ENCODE measurements at regions not wholly inside any gene's neighbourhood (a gene's known extent, or its start where the extent isn't known, plus 50 kb on each side); places are given as distances from the start of the nearest gene placed in this dataset.

DNA sequence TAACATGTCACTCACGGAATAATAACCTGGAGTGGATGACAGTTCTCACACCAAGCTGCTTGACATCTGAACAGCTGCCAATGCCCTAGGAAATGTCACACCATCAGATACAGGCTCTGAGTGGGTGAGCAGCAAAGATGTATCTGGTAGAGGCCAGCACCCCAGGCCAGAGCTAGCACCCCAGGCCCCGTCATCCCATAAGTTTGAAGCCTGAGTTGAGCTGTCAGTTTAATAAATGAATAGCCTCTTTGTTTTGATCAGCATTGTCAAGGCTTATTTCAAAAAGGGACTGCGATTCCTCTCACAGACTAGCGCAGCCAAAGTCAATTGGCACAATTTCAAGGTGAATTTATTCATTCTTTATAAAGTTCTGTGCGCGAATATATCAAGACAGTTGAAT lies 1327.1 kb downstream of the MAT2B start:
- Histone ChIP-seq H3K9ac (ENCODE audit: low read depth in 1 of 2, low read length in 2 of 2) (no peak overlapping the region), H3K27me3 (ENCODE audit: control insufficient read depth in 4 of 4, insufficient read depth in 4 of 4, low read length in 3 of 4) (no peaks in the 10 kb centered on the region), H3K4me3 (ENCODE audit: low read depth in 1 of 3, low read length in 3 of 3) (no peak overlapping the region), H3K27ac (ENCODE audit: low read depth in 1 of 2, low read length in 2 of 2) (no peak overlapping the region), H3K4me1 (ENCODE audit: control insufficient read depth in 4 of 4, insufficient read depth in 4 of 4, low read length in 3 of 4) (no peaks in the 10 kb centered on the region), H3K36me3 (ENCODE audit: control insufficient read depth in 4 of 4, insufficient read depth in 3 of 4, low read depth in 1 of 4, low read length in 3 of 4) (no peaks in the 10 kb centered on the region), H3K9me3 (ENCODE audit: control insufficient read depth in 4 of 4, low read length in 3 of 4) (no peaks in the 10 kb centered on the region)
- no peak for DNase-seq (ENCODE audit: low spot score)
- TF ChIP-seq EGR1 (IDR thresholded peaks at IDR 0.05; ENCODE audit: low read depth in 2 of 2) (no peak), GABPA (IDR thresholded peaks at IDR 0.05 in 1 of 2, conservative IDR thresholded peaks at IDR 0.05 in 1 of 2) (no peak), HNF4A (conservative IDR thresholded peaks at IDR 0.05) (no peak), FOXA2 (IDR thresholded peaks at IDR 0.05) (no peak), SP1 (IDR thresholded peaks at IDR 0.05) (no peak), RAD21 (IDR thresholded peaks at IDR 0.05) (no peak), JUND (IDR thresholded peaks at IDR 0.05) (no peak), NR2F2 (IDR thresholded peaks at IDR 0.05) (no peak), RXRA (IDR thresholded peaks at IDR 0.05) (no peak), YY1 (IDR thresholded peaks at IDR 0.05) (no peak), TAF1 (conservative IDR thresholded peaks at IDR 0.05) (no peak), FOXA1 (IDR thresholded peaks at IDR 0.05) (no peak), HNF4G (IDR thresholded peaks at IDR 0.05) (no peak)
- TF ChIP-seq, protein P1, sequence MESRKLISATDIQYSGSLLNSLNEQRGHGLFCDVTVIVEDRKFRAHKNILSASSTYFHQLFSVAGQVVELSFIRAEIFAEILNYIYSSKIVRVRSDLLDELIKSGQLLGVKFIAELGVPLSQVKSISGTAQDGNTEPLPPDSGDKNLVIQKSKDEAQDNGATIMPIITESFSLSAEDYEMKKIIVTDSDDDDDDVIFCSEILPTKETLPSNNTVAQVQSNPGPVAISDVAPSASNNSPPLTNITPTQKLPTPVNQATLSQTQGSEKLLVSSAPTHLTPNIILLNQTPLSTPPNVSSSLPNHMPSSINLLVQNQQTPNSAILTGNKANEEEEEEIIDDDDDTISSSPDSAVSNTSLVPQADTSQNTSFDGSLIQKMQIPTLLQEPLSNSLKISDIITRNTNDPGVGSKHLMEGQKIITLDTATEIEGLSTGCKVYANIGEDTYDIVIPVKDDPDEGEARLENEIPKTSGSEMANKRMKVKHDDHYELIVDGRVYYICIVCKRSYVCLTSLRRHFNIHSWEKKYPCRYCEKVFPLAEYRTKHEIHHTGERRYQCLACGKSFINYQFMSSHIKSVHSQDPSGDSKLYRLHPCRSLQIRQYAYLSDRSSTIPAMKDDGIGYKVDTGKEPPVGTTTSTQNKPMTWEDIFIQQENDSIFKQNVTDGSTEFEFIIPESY (IDR thresholded peaks at IDR 0.05): no peak
- TF ChIP-seq, protein P2, sequence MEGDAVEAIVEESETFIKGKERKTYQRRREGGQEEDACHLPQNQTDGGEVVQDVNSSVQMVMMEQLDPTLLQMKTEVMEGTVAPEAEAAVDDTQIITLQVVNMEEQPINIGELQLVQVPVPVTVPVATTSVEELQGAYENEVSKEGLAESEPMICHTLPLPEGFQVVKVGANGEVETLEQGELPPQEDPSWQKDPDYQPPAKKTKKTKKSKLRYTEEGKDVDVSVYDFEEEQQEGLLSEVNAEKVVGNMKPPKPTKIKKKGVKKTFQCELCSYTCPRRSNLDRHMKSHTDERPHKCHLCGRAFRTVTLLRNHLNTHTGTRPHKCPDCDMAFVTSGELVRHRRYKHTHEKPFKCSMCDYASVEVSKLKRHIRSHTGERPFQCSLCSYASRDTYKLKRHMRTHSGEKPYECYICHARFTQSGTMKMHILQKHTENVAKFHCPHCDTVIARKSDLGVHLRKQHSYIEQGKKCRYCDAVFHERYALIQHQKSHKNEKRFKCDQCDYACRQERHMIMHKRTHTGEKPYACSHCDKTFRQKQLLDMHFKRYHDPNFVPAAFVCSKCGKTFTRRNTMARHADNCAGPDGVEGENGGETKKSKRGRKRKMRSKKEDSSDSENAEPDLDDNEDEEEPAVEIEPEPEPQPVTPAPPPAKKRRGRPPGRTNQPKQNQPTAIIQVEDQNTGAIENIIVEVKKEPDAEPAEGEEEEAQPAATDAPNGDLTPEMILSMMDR (IDR thresholded peaks at IDR 0.05; ENCODE audit: low read depth, low read length, missing input control): no peak
- TF ChIP-seq, protein P3, sequence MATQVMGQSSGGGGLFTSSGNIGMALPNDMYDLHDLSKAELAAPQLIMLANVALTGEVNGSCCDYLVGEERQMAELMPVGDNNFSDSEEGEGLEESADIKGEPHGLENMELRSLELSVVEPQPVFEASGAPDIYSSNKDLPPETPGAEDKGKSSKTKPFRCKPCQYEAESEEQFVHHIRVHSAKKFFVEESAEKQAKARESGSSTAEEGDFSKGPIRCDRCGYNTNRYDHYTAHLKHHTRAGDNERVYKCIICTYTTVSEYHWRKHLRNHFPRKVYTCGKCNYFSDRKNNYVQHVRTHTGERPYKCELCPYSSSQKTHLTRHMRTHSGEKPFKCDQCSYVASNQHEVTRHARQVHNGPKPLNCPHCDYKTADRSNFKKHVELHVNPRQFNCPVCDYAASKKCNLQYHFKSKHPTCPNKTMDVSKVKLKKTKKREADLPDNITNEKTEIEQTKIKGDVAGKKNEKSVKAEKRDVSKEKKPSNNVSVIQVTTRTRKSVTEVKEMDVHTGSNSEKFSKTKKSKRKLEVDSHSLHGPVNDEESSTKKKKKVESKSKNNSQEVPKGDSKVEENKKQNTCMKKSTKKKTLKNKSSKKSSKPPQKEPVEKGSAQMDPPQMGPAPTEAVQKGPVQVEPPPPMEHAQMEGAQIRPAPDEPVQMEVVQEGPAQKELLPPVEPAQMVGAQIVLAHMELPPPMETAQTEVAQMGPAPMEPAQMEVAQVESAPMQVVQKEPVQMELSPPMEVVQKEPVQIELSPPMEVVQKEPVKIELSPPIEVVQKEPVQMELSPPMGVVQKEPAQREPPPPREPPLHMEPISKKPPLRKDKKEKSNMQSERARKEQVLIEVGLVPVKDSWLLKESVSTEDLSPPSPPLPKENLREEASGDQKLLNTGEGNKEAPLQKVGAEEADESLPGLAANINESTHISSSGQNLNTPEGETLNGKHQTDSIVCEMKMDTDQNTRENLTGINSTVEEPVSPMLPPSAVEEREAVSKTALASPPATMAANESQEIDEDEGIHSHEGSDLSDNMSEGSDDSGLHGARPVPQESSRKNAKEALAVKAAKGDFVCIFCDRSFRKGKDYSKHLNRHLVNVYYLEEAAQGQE (IDR thresholded peaks at IDR 0.05): no peak
- TF ChIP-seq, protein P4, sequence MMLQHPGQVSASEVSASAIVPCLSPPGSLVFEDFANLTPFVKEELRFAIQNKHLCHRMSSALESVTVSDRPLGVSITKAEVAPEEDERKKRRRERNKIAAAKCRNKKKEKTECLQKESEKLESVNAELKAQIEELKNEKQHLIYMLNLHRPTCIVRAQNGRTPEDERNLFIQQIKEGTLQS (IDR thresholded peaks at IDR 0.05): no peak
- TF ChIP-seq, protein P5, sequence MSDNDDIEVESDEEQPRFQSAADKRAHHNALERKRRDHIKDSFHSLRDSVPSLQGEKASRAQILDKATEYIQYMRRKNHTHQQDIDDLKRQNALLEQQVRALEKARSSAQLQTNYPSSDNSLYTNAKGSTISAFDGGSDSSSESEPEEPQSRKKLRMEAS (IDR thresholded peaks at IDR 0.05): no peak
- WGBS: 78% methylated on average over 6 of the region's 6 CpGs

All from liver (tissue), 8 donors.